Activated CD4-positive, alpha-beta T cell treated with anti-CD3 and anti-CD28 coated beads, Interleukin-2, amount 50 U/mL, for 16 hours (primary cell): ENCODE measurements at regions not wholly inside any gene's neighbourhood (a gene's known extent, or its start where the extent isn't known, plus 50 kb on each side); places are given as distances from the start of the nearest gene placed in this dataset.
A peak's percentile ranks its signal among the peaks of the same experiment; 100 is the strongest.
"Not testable (repeated sequence)": the region's sequence is repeated elsewhere in the genome, so short reads cannot be mapped to it uniquely, and the experiment has no call there.

Source experiments
- DNase-seq: peaks from one replicate; pipeline ENCODE4 v3.0.0-alpha.2; 2020

GRCh38 chr3:194028434-194029004, 107.4 kb upstream of the HES1 start:
- DNase-seq: no peak

- DNase-seq: no peak
These were observed 106.1 kb upstream of the HES1 start for GRCh38 chr3:194029846-194030245.

DNA sequence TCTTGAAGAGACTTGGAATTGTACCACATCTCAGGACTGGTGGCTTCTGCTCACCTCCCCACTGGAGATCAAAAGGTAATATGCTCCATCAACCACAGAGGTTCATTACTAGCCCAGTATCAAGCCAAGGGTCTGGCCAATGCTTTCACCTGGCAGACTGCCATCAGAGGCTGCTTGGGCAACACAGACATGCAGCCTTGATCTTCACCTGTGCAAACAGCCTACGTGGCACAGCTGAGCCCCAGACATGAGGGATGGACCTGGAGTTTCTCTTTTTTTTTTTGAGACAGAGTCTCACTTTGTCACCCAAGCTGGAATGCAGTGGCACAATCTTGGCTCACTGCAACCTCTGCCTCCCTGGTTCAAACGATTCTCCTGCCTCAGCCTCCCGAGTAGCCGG, 105.6 kb upstream of the HES1 start:
- DNase-seq: no peak

GRCh38 chr3:194031349-194031748, 104.6 kb upstream of the HES1 start:
- DNase-seq: no peak

DNA sequence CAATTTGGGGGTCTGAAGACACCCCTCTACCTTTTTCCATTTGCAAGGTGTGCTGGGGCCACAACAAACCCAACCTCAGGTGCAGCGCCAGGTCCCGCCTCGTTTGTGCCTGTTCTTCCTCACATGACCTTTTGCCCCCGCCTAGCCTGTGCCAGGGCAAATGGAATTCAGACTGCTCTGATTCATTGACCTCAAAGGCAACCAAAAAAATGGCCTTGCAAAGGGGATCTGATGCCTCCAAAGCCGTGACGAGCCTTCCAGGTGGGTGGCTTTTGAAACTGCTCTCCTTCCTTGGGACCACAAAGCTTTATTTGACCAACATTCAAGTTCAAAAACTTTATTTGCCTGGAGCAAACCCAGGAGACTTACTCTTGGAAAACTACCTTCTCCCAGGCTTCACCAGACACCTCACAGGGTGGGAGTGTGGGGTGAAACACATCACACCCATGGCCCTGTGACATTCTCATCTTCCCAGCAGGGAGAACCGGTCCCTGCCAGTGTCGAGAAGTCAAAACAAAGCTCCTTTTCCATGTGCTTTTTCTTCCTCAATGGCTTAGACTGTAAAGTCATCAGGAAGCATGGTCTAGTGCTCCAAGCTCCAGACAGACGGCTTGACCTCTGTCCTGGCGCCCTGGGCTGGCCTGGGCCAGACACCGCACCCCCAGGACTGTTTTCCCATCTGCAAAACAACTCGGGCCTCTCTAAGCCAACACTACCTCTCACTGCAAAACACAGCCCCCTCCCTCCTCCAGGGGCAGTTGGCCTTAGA, 103.9 kb upstream of the HES1 start:
- DNase-seq: no peak

- DNase-seq: no peak
These were observed 103.0 kb upstream of the HES1 start for GRCh38 chr3:194032828-194033435.

DNA sequence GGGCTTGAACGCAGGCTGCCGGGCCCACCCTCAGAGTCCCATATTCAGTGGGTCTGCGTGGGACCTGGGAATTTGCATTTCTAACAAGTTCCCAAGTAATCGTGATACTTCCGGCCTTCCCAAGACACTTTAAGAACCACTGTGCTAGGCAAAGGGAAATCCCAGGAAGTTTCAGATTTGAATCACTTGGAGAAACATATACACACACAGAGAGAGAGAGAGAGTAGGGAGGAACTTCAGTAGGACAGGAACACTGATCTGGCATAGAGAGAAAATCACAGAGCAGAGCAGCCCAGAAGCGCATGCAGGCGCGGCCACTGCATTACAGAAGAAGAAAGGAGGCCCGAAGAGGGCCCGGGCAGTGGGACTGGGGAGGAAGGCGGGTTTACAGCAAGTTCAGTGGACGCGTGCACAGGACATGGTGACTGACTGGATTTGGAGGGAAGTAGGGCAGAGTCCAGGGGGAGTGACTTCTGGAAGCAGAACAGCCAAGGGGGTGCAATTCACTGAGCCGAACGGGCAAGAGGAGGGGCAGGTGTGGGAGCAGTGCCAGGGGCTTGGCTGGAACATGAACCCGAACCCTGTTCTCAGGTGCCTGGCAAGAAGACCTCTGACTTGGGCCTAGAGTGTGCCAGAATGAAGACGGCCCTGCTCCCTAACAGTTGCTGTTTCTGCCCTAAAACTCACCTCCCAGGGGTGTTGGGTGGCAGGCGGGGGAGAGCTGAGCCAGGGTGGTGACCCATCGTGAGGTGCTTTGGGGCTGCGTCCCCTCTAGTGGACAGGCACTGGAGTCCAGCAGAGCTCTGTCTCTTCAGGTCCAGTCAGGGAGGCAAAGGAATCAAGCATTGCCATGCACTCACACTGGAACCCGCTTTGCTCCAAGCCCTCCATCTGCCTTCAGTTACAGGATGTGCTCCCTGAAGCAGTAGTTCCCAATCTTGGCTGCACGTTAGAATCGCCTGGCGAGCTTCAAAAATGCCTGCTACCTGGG, 101.3 kb upstream of the HES1 start:
- no peak for DNase-seq

- DNase-seq: no peak
These were observed 100.4 kb upstream of the HES1 start for GRCh38 chr3:194035406-194036138.

DNA sequence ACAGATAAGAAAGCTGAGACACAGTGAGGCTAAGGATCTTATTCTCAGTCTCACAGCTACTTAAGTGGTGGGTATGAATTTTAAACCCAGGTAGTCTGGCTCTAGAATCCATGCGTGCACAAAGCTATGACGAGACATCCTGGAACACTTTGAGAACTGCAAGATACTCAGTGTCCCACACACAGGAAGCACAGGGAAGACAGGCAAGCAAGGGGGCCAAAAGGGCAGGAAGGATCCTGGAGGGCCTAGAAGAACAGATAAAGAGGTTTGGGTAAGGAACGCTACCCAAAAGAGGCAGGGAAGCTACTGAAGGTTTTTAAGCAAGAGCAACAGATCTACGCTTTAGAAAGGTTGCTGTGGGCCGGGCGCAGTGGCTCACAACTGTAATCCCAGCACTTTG, 99.1 kb upstream of the HES1 start:
- no peak for DNase-seq

DNA sequence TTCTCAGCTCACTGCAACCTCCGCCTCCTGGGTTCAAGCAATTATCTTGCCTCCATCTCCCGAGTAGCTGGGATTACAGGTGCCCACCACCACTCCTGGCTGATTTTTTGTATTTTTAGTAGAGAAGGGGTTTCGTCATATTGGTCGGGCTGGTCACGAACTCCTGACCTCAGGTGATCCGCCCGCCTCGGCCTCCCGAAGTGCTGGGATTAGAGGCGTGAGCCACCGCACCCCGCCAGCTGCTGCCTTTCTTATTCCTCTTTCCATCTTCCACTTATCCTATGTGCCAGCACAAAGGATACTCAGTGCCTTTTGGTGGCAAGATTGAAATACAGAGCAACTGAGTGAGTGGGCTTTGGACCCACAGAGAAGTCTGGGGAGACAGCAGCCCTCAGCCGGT, 97.6 kb upstream of the HES1 start:
- DNase-seq: not testable (repeated sequence)

GRCh38 chr3:194038960-194039359, 97.0 kb upstream of the HES1 start:
- no peak for DNase-seq

- DNase-seq: no peak
These were observed 95.3 kb upstream of the HES1 start for GRCh38 chr3:194040516-194041273.

DNA sequence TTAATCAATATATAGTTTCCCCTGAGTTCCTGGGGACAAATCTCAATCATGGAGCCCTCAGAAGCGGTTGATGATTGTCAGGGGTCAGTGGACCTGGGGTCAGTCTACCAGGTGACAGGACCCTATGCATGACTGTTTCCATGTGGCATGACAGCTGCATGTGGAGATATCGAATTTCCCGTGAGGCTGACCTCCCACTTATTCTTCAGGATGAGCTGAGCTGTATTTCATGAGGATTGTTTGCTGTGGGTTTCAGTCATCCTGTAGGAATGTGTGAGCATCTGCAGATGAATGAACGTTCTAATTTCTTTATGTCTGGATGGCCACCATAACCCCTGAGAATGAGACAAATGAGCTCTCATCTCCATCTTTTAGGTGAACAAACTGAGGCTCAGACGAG, 93.0 kb upstream of the HES1 start:
- no peak for DNase-seq

GRCh38 chr3:194043516-194043915, 92.4 kb upstream of the HES1 start:
- DNase-seq: no peak

GRCh38 chr3:194045289-194045688, 90.7 kb upstream of the HES1 start:
- peak; percentile 10 for DNase-seq

GRCh38 chr3:194045919-194046318, 90.0 kb upstream of the HES1 start:
- no peak for DNase-seq

GRCh38 chr3:194046531-194046930, 89.4 kb upstream of the HES1 start:
- DNase-seq: no peak

GRCh38 chr3:194046995-194047645, 88.8 kb upstream of the HES1 start:
- no peak for DNase-seq

GRCh38 chr3:194049394-194049793, 86.6 kb upstream of the HES1 start:
- DNase-seq: no peak

- no peak for DNase-seq
These were observed 85.1 kb upstream of the HES1 start for GRCh38 chr3:194050782-194051320.
